NCI-H1694 treated with DMSO at 0.1 percent for 48 hours (cell line): ENCODE measurements at regions not wholly inside any gene's neighbourhood (a gene's known extent, or its start where the extent isn't known, plus 50 kb on each side); places are given as distances from the start of the nearest gene placed in this dataset.
"Not testable (repeated sequence)": the region's sequence is repeated elsewhere in the genome, so short reads cannot be mapped to it uniquely, and the experiment has no call there.

Experiments used
- DNase-seq: peaks from one replicate; lab custom pipeline; 2025; lab: John Stamatoyannopoulos, UW

DNA sequence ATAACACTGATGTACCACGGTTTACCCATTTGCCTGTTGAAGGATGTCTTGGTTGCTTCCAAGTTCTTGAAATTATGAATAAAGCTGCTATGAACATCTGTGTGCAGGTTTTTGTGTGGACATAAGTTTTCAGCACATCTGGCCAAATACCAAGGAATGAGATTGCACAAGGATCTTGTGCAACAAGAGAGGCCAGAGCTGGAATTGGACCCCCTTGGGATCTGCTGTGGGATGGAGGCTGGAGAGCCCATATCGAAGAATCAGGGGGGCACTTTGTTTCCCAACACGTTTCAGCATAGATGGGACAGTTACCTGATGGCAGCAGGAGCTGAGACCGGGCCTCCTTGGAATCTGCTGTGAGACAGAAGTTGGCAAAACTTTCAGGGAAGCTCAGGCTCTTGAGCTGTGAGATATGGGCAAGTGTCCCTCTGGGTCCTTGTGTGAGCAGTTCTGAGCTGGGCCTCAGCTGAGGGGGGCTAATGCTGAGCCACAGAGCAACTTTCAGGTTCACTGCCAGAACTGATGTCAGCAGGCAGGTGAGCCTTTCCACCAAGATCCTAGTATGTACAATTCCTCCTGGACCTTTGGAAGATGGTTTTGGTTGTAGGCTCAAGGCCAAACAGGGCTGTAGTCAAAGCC is 115.2 kb upstream of the RAB18 start:
- no peak for DNase-seq

DNA sequence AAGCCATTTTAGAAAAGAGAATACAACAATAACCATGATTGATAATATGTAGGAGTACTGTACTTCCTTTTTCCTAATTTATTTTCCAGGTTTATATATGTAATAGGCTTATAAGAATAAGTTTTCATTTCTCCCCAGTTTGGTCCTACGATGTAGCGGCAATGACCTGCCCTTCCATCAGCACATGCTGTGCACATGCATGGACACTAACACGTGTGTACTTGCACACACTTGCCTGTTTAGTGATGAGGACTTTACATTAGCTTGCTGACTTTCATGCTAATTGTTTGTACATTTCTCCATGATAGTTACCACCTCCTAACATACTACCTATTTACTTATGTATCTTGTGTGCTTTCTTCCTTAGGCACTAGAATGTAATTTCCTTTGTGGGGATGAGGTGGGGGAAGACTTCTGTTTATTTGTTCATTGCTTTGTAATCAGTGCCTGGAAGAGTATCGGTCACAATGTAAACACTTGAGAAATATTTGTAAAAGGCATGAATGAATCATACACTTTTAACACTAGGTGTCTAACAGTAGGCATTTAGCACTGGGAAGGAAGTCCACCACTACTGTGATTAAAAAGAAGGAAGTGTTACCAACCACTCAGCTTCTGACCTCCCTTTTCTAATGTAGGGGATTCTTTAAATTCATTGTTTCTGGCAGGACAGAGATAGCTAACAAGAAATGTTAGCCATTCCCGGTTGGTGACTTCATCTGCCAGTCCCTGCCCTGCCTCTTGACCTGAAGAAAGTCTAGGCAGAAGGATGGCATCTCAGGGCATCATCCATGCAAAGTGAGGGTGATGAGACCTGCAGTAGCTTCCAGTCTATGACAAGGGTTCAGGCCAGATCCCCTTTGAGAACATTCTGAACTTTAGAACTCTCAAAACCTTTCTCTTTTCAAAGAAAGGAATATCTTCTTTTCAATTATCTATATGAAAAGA is 120.2 kb upstream of the RAB18 start:
- DNase-seq, result no peak

DNA sequence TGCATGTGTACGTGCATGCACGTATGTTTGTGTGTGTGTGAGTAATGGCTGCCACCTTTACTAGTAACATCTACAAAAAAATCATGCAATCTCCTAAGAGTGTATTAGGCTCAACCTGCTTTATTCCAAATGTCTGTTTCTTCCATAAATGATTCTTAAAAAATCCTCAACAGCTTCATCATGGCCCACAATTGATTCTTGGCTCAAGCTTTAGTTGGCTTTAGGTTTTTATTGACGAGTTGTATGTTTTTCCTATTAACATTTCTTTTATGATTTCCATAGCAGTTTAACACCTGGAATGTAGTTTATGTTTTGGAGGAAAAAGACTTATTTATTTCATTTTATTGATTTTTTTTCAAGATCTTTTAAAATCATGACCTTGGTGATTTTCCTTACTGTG is 121.9 kb upstream of the RAB18 start:
- no peak for DNase-seq

DNA sequence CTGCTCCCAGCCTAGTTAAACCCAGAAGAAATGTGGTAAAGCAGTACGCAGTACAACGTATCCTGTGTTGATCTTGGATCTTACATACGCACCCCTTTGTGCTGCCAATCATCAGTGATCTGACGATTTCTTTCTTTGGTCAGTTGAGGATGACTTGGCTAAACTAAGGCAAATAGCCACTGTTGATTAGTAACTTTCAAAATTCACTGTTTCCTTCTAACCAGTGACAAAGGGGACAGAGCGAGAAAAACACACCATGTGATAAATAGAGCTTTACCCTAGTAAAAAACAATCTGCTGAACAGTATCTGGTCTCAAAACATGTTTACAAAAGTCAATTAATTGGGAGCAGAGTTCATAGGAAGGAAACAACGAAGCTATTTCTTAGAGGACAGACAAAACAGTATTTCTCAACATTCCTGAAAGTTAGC is 123.2 kb upstream of the RAB18 start:
- DNase-seq, result no peak

DNA sequence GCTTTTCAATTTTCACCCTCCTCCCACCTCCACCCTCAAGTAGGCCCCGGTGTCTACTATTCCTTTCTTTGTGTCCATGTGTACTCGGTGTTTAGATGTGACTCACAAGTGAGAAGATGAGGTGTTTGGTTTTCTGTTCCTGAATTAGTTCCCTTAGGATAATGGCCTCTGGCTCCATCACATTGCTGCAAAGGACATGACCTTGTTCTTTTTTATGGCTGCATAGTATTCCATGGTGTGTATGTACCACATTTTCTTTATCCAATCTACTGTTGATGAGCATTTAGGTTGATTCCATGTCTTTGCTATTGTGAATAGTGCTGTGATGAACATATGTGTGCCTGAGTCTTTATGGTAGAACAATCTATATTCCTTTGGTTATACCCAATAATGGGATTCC is 125.1 kb upstream of the RAB18 start:
- not testable (repeated sequence) for DNase-seq

DNA sequence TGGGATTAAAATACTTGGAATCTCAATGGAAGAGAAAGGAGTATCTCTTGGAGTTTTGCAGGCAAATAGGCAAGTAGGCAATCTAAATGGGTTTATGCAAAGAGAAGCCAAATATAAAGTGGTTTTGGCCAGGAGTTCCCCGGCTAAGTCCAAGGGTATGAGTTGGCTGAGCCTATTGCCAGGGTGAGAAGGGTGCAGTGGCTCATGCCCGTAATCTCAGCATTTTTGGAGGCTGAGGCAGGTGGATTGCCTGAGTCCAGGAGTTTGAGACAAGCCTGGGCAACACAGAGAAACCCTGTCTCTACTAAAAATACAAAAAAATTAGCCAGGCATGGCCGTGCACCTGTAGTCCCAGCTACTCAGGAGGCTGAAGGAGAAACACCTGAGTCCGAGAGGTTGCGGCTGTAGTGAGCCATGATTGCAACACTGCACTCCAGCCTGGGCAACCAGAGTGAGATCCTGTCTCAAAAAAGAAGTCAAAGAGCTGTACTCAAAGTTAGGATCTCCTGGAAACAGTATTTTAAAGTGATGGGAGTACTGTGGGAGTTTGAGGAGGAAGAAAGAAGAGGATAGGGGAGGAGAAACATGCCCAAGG is 130.4 kb upstream of the RAB18 start:
- no peak for DNase-seq

DNA sequence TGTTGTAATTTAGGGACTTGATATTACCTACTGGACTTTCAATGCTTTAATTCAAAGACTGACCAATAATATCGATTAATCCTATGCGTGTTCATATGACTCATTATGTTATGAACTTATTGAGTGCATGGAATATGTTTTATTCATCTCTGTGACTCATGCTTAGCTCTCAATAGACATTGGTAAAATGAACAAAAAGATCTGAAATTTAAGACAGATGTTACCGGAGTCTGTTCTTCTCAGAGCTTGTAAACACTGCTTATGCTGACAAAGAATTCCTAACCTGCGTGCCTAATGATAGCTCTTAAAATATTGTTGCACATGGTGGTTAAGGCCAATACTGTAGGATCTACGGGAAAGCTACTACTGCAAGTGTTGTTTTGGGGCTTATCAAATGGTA is 131.5 kb upstream of the ACBD5 start:
- no peak for DNase-seq

DNA sequence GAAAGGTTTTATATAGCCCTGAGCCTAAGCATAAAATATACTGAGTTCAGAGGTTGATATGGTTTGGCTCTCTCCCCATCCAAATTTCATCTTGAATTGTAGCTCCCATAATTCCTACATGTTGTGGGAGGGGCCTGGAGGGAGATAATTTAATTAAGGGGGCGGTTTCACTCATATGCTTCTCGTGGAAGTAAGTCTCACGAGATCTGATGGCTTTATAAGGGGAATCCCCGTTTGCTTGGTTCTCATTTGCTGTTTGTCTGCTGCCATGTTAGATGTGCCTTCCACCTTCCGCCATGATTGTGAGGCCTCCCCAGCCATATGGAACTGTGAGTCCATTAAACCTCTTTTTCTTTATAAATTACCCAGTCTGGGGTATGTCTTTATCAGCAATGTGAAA is 130.8 kb upstream of the ACBD5 start:
- not testable (repeated sequence) for DNase-seq

DNA sequence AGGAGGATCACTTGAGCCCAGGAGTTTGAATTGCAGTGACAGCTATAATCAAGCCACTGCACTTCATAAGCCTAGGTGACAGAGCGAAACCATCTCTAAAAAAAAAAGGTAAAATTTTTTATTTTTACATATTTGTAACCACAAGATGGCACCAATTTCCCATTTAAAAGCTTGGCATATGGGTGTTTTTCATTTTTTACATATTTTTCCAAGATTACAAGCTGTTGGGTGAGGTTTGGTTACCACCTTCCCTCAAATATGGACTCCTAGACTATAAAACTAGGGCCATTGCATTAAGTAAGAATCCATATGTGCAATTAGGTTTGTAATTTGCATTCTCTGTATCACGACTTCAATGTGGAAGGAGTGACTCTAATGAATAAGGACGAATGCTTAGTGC is 129.3 kb upstream of the ACBD5 start:
- peak; percentile 32 for DNase-seq

DNA sequence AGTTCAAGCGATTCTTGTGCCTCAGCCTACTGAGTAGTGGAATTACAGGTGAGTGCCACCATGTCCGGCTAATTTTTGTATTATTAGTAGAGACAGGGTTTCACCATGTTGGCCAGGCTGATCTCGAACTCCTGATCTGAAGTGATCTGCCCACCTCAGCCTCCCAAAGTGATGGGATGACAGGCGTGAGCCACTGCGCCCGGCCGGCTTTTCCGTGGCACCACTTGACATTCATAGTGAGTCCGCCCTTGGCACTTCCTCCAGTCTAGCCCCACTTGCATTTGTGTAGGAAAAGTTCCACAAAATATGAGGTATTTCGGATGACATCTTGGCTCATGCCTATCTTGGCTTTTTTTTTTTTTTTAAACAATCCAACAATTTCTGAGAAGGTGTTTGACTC is 128.1 kb upstream of the ACBD5 start:
- DNase-seq, result no peak

DNA sequence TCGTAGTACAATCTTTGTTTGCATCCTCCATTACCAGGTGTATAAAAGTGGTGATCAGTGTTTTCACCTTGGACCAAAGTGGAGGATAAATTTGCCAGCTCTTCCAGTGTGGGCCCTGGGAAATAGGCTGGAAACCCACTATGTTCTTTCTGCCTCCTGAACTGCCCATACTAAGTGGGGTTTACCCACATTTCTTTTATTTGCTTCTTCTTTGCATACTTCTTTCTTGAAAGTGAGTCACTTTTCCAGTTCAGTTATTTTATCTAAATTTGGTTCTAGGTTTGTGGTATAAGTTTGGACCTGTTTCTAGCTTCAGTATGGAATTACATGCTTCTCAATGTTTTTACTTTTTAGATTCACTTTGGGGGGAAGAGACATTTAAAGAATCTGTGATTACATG is 126.2 kb upstream of the ACBD5 start:
- no peak for DNase-seq

DNA sequence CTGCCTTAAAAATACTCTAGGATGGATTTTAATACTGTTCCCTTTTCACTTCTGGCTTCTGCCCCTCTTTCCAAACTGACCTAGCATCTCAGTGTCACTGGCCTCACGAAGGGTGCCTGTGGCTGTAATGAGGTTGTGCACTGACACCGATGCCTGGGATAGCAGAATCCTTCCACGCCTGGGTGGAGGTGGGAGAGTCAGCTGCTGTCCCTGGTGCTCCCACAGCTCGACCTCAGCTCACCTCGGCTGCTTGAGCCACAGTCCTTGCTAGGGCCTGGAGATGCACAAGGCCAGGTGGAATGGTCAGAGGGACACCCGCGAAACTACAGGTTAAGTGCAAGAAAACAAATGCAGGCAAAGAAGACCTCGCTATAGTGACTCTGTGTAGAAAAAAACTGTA is 123.4 kb upstream of the ACBD5 start:
- no peak for DNase-seq

DNA sequence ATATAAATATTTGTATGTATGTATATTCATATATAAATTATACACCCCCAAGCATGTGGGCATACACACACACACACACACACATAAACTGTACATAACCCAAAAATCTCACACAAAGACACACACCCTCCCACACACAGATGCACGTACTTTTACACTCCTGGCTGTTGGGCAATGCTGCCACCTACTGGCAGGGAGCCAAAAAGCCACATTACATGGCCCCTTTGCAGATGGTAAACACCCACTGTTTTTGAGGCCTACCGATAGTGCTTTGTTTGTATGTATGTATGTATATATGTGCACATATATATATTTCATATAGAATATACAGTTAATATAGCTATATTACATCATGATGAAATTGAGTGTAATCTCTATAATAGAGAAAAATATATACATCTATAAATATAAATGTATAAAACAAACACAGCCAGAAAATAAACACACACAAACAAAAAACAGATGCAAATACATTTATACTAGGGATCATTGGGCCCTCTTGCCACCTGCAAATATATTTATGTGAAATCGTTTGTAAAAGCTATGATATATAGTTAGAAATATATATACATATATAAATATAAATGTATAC is 120.1 kb upstream of the ACBD5 start:
- DNase-seq, result peak; percentile 81

DNA sequence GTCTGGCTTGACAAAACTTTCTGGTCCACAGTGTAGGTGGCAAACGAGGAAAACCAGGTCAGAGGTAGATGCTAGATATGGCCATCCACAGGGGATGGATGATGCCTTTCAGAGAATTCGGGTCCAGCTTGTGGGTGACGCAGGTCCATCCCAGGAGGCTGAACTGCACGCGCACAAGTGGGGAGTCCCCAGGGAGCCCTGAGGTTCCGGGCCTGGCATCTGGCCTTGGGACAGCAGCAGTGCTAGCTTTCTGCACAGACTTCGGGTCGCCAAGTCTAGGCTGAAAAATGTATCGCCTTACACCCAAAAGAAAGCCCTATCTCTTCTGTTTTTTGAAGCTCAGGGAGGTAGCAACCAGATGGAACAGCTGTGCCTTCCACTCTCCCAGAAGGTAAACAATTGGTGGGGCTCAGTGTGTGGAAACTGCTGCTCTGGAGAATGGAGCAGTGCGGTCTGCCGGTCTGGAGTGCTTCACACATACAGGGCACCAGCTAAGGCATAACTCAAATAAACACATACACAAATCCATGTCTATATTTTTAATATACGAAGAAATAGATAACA is 119.3 kb upstream of the ACBD5 start:
- peak; percentile 65 for DNase-seq

DNA sequence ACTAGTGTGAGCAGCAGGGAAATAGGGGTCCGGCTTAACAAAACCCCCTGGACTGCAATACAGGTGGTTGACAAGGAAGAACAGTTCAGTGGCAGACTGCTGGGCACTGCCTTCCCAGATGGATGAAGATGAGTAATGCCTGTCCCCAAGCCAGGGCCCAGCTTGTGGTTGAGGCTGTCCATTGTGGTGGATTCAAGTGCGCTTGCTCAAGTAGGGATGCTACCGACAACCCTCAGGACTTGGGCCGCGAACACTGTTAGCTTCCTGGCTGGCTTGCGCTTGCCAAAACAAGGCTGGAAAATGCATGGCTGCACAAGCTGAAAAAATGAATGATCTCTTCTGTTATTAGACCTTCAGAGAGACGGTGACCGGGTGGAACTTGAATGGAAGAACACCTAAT is 116.1 kb upstream of the ACBD5 start:
- no peak for DNase-seq

DNA sequence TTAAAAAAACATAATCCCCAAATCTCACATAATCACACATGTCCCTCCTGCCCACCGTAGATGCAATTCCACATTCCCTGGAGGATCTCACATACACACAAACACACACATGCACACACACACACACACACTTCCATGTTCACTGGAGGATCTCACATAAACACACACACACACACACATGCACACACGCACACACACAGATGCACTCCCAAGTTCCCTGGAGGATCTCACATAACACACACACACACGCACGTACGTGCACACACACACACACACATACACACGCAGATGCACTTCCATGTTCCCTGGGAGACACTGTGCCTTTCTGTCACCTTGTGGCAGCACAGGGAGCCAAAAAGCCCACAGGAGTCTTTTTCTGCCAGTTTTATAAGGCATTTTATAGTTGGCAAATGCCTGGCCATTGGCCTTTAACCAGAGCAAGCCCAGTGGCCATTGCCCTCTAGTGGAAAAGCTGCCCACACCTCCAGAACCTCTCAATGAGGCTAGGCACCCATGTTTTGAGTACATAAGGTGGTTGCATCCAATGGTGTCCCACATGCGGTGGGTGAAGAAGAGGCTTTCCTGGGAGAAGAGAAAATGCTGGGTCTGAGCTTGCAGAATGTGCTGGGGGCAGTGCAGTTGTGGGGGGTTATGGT is 115.4 kb upstream of the ACBD5 start:
- no peak for DNase-seq

DNA sequence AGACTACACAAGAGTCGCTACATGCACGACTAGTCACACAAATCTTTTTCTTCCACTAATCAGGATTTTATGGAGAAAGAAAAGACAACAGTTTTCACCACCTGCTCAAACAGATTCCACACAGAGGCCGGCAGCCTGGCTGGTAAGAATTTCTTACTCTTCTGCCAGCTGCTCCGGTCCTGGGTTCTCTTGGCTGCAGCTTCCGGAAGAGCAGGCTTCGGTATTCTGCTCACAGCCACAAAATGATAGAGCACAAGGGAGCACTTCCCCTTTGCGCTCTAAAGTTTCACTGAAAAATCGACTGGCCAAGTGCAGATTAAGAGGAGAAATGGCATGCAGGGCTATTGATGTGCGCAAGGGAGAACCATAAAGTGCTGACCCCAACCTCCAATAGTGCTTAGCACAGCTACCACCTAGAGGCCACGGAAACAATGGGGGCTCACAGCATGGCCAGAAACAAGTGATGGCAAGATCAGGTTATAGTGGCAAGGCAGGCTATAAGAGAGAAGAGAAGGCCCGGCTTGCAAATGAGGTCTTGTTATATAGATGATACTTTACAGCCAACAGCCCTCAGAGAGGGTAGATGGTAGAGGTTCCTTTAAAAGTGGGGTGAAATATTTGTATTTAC is 114.2 kb upstream of the ACBD5 start:
- DNase-seq, result peak; percentile 43

DNA sequence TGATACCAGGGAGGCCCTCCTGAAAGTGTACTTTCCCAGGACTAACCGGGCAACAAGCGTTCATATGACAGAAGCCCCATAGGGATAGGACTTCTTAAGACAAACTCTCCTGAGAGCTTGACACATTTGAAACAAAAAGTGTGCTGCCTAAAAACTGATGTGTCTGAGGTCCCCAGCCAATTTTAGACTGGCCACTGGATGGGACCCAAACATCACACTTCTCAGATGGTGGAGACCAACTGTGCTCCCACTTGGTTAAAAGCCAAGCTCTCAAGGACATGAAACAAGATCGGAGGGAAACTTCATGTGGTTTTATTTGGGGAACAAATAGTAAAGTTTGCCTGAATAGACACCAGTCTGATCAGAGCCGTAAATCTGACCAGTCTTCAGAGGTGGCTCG is 113.5 kb upstream of the ACBD5 start:
- DNase-seq, result not testable (repeated sequence)

DNA sequence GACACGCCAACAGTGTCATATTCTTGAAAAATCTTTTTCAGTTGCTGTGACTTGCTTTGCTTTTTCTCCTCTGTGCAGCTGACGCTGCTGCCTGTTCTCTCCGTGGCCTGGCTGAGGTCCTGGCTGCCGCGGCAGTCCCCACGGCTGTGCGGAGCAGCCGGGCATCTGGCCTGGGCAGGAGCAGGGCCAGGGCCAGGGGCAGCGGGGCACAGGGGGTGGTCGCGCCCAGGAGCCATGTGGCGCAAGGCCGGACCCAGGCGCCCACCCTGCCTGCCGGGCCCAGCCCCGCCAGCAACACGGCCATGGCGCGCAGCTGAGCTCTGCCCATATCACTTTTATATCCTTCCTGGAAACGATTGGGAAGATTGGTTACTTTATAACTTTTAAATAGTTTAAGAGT is 109.4 kb upstream of the ACBD5 start:
- no peak for DNase-seq

DNA sequence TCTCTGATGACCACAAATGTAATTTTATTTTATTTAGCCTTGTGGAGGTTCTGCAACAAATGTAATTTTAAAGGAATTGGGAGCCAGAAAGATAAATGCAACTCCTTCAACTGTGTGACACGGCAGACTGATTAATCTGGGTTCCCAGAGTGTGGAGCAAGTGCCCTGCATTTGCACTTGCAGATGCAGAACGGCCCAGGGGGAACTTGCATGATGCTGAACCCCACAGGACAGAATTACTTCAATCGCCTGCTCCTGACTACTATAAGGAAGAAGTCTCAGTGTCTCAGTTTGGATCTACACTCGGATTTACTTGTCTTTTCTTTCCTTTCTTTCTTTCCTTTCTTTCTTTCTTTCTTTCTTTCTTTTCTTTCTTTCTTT is 107.2 kb upstream of the ACBD5 start:
- not testable (repeated sequence) for DNase-seq

DNA sequence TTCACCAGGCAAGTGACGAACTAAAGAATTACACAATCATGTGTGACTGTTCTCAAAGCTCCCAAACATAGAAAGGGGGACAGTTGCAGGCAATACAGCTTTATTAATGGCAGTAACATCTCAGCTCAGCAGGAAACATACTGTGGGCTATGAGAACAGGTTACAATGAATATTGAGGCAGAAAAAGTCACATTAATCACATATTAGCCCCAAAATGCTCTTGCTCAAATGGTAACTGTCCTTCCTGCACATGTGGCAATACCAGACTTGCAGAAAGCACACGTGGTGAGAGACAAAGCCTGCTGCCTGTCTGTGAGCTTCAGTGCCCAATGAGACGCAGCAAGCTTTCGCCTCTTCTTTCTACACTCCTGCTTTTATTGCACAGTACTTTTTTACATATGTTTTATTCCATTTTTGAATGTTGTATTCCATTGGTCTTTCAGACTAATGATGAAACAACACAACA is 104.9 kb upstream of the ACBD5 start:
- no peak for DNase-seq
